Peyer's patch (tissue), 4 donors: ENCODE measurements at regions not wholly inside any gene's neighbourhood (a gene's known extent, or its start where the extent isn't known, plus 50 kb on each side); places are given as distances from the start of the nearest gene placed in this dataset.

Source experiments
- DNase-seq, 3 donors: peaks; one replicate each; pipeline ENCODE4 v3.0.0-alpha.2; 2017 to 2019
- H3K27ac ChIP-seq, 4 donors: fragments of 200-600 bp; sonication (generic); one replicate each; pipeline ENCODE4 v1.5.1; 2016 to 2019
- H3K27me3 ChIP-seq, 2 donors: fragments of 200-600 bp; sonication (generic); one replicate each; pipeline ENCODE4 v1.5.1; 2019
- H3K36me3 ChIP-seq, 3 donors: fragments of 200-600 bp; sonication (generic); one replicate each; pipeline ENCODE4 v1.5.1; 2016 to 2019
- H3K4me1 ChIP-seq, 4 donors: fragments of 200-600 bp; sonication (generic); one replicate each; pipeline ENCODE4 v1.5.1; 2016 to 2019
- H3K4me3 ChIP-seq, 4 donors: fragments of 200-600 bp; sonication (generic); 1 replicate in 3 of 4; 2 replicates in 1 of 4; pipeline ENCODE4 v1.5.1; 2016 to 2019; ENCODE audit warnings: mild to moderate bottlenecking in 1 of 4
- H3K9me3 ChIP-seq, 4 donors: fragments of 200-600 bp; sonication (generic); one replicate each; pipeline ENCODE4 v1.5.1; 2016 to 2019; ENCODE audit warnings: mild to moderate bottlenecking in 1 of 4
- CTCF ChIP-seq, 6 experiments: fragments of 450-650 bp in 4 of 6; fragments of 200-600 bp in 2 of 6; sonication (generic) in 1 of 6; IDR thresholded peaks; one replicate each; pipeline ENCODE4 v1.5.1; 2017 to 2019; ENCODE audit warnings: antibody characterized with exemption in 6 of 6, mild to moderate bottlenecking in 3 of 6, moderate library complexity in 1 of 6
- POLR2A ChIP-seq, 2 donors: fragments of 450-650 bp; IDR thresholded peaks; one replicate each; pipeline ENCODE4 v1.5.1; 2017; ENCODE audit warnings: antibody characterized with exemption in 2 of 2, mild to moderate bottlenecking in 2 of 2, moderate library complexity in 2 of 2

- Histone ChIP-seq H3K27me3 (no peaks in the 10 kb centered on the region), H3K36me3 (no peaks in the 10 kb centered on the region), H3K9me3 (no peaks in the 10 kb centered on the region), H3K4me3 (no peak overlapping the region), H3K27ac (no peak overlapping the region), H3K4me1 (no peaks in the 10 kb centered on the region)
- TF ChIP-seq POLR2A (IDR thresholded peaks at IDR 0.05) (no peak), CTCF (IDR thresholded peaks at IDR 0.05) (no peak)
- DNase-seq, result no peak
Observed at GRCh38 chr12:111271674-111272418, 97.0 kb downstream of the PHETA1 start.

GRCh38 chr12:111270774-111271173 lies 98.1 kb downstream of the PHETA1 start:
- H3K9me3 ChIP-seq, result no peaks in the 10 kb centered on the region
- no peak overlapping the region for H3K4me3 ChIP-seq
- no peaks in the 10 kb centered on the region for H3K27me3 ChIP-seq
- DNase-seq, result no peak
- TF ChIP-seq POLR2A (IDR thresholded peaks at IDR 0.05) (no peak), CTCF (IDR thresholded peaks at IDR 0.05) (no peak)
- no peak overlapping the region for H3K27ac ChIP-seq
- no peaks in the 10 kb centered on the region for H3K4me1 ChIP-seq
- H3K36me3 ChIP-seq, result no peaks in the 10 kb centered on the region

- TF ChIP-seq POLR2A (IDR thresholded peaks at IDR 0.05) (no peak), CTCF (IDR thresholded peaks at IDR 0.05) (no peak)
- no peaks in the 10 kb centered on the region for H3K27me3 ChIP-seq
- H3K9me3 ChIP-seq, result no peaks in the 10 kb centered on the region
Observed at GRCh38 chr12:111270239-111270638, 98.7 kb downstream of the PHETA1 start.

GRCh38 chr12:111269718-111270117 lies 99.2 kb downstream of the PHETA1 start:
- no peaks in the 10 kb centered on the region for H3K27me3 ChIP-seq
- no peak for DNase-seq
- H3K4me1 ChIP-seq, result no peaks in the 10 kb centered on the region
- H3K9me3 ChIP-seq, result no peaks in the 10 kb centered on the region
- TF ChIP-seq POLR2A (IDR thresholded peaks at IDR 0.05) (no peak), CTCF (IDR thresholded peaks at IDR 0.05) (no peak)
- H3K27ac ChIP-seq, result no peak overlapping the region
- H3K4me3 ChIP-seq, result no peak overlapping the region
- H3K36me3 ChIP-seq, result no peaks in the 10 kb centered on the region

More at GRCh38 chr12:111270239-111270638, 98.7 kb downstream of the PHETA1 start:
- Histone ChIP-seq H3K4me3 (no peak overlapping the region), H3K27ac (no peak overlapping the region), H3K4me1 (no peaks in the 10 kb centered on the region), H3K36me3 (no peaks in the 10 kb centered on the region)
- DNase-seq, result no peak

GRCh38 chr12:111268738-111269572 lies 99.9 kb downstream of the PHETA1 start:
- DNase-seq, result no peak
- TF ChIP-seq POLR2A (IDR thresholded peaks at IDR 0.05) (no peak), CTCF (IDR thresholded peaks at IDR 0.05) (peak in 4 of 6 experiments; percentile 21 to 28 (median 26))
- Histone ChIP-seq H3K36me3 (no peaks in the 10 kb centered on the region), H3K9me3 (no peaks in the 10 kb centered on the region), H3K4me3 (no peak overlapping the region), H3K27ac (no peak overlapping the region), H3K27me3 (no peaks in the 10 kb centered on the region), H3K4me1 (no peaks in the 10 kb centered on the region)
